A673 (cell line): ENCODE measurements at regions not wholly inside any gene's neighbourhood (a gene's known extent, or its start where the extent isn't known, plus 50 kb on each side); places are given as distances from the start of the nearest gene placed in this dataset.

ENCODE experiments used
- EZH2 ChIP-seq: fragments of 200-600 bp; sonication (generic); IDR thresholded peaks from 2 replicates; pipeline ENCODE4 v1.6.1; 2017; ENCODE audit warnings: borderline replicate concordance, low read depth, mild to moderate bottlenecking, mixed read lengths, antibody characterized with exemption, low read length; ENCODE audit not compliant: poor library complexity, severe bottlenecking
- TF ChIP-seq, protein P1 (sequence below): fragments of 300-800, 200-600 bp; sonication (generic); conservative IDR thresholded peaks from 2 replicates; pipeline ENCODE4 v1.5.1; 2017; ENCODE audit warnings: low read depth, mild to moderate bottlenecking, antibody characterized with exemption, low read length, moderate library complexity, mixed read lengths

- TF ChIP-seq, protein P1, sequence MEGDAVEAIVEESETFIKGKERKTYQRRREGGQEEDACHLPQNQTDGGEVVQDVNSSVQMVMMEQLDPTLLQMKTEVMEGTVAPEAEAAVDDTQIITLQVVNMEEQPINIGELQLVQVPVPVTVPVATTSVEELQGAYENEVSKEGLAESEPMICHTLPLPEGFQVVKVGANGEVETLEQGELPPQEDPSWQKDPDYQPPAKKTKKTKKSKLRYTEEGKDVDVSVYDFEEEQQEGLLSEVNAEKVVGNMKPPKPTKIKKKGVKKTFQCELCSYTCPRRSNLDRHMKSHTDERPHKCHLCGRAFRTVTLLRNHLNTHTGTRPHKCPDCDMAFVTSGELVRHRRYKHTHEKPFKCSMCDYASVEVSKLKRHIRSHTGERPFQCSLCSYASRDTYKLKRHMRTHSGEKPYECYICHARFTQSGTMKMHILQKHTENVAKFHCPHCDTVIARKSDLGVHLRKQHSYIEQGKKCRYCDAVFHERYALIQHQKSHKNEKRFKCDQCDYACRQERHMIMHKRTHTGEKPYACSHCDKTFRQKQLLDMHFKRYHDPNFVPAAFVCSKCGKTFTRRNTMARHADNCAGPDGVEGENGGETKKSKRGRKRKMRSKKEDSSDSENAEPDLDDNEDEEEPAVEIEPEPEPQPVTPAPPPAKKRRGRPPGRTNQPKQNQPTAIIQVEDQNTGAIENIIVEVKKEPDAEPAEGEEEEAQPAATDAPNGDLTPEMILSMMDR = no peak
- TF ChIP-seq EZH2 = no peak
These were observed 87.6 kb upstream of the ADARB2 start for GRCh38 chr10:1824928-1825327.
